ENCODE measurements at regions not wholly inside any gene's neighbourhood (a gene's known extent, or its start where the extent isn't known, plus 50 kb on each side); places are given as distances from the start of the nearest gene placed in this dataset.

DNA sequence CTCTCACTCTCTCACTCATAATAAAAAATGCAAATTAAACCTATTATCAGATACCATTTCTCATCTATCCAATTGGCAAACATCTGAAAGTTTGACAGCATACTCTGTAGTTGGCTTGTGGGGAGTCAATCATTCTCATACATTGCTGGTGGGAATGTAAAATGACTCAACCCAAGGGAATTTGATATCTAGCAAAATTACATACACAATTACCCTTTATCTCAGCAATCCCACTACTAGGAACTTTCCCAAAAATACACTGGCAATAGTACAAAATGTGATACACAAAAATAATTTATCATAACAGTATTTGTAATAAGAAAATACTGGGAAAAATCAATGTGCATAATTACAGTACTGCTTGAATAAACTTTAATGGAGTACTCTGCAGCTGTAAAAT lies 731.3 kb downstream of the DTWD2 start:
- DNase-seq (ENCODE audit: low read depth): no peak
- no peak for TF ChIP-seq CTCF (conservative IDR thresholded peaks at IDR 0.05; ENCODE audit: low read depth, low read length)
- no peak overlapping the region for H3K4me3 ChIP-seq (ENCODE audit: low read depth, low read length)

GRCh38 chr5:118253225-118254061 lies 734.9 kb downstream of the DTWD2 start:
- DNase-seq (ENCODE audit: low read depth): no peak
- no peak overlapping the region for H3K4me3 ChIP-seq (ENCODE audit: low read depth, low read length)
- TF ChIP-seq CTCF (conservative IDR thresholded peaks at IDR 0.05; ENCODE audit: low read depth, low read length): no peak

DNA sequence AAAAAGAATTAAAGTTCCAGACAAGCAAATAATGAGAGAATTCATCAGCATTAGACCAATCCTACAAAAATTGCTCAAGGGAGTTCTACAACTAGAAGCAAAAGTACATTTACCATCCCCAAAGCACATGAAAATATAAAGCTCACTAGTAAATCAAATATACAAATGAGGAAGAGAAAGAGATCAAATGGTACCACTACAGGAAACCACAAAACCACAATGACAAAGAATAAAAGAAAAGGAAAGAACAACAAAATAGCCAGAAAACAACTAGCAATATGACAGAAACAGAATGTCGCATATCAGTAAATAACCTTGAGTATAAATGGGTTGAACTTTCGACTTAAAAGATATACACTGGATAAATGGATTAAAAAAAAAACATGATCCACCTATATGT lies 739.0 kb downstream of the DTWD2 start:
- no peak overlapping the region for H3K4me3 ChIP-seq (ENCODE audit: low read depth, low read length)
- DNase-seq (ENCODE audit: low read depth): no peak
- no peak for TF ChIP-seq CTCF (conservative IDR thresholded peaks at IDR 0.05; ENCODE audit: low read depth, low read length)

- no peak overlapping the region for H3K4me3 ChIP-seq (ENCODE audit: low read depth, low read length)
- no peak for DNase-seq (ENCODE audit: low read depth)
- no peak for TF ChIP-seq CTCF (conservative IDR thresholded peaks at IDR 0.05; ENCODE audit: low read depth, low read length)
Observed at GRCh38 chr5:118247458-118247857, 740.9 kb downstream of the DTWD2 start.

GRCh38 chr5:118243613-118244012 lies 744.7 kb downstream of the DTWD2 start:
- DNase-seq (ENCODE audit: low read depth): no peak
- no peak overlapping the region for H3K4me3 ChIP-seq (ENCODE audit: low read depth, low read length)
- no peak for TF ChIP-seq CTCF (conservative IDR thresholded peaks at IDR 0.05; ENCODE audit: low read depth, low read length)

DNA sequence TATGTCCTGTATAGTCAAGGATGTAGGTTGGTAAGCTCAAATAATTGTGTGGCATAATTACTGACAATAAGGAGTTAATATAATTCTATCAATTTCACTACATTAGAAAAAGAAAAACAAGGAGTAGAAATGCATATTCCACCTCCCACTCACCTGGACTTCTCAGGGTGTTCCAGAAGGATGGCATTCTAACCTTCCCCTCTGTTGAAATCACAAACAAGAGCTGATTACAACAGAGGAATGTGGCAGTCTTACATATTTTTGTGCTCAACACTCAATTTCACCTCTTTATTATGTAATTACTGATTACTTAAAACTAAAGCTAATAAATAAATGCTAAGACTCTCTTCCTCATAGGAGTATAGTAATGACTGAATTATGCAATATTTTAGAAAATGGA lies 745.3 kb downstream of the DTWD2 start:
- no peak for TF ChIP-seq CTCF (conservative IDR thresholded peaks at IDR 0.05; ENCODE audit: low read depth, low read length)
- H3K4me3 ChIP-seq (ENCODE audit: low read depth, low read length): no peak overlapping the region
- DNase-seq (ENCODE audit: low read depth): no peak
